ENCODE measurements at regions not wholly inside any gene's neighbourhood (a gene's known extent, or its start where the extent isn't known, plus 50 kb on each side); places are given as distances from the start of the nearest gene placed in this dataset.

DNA sequence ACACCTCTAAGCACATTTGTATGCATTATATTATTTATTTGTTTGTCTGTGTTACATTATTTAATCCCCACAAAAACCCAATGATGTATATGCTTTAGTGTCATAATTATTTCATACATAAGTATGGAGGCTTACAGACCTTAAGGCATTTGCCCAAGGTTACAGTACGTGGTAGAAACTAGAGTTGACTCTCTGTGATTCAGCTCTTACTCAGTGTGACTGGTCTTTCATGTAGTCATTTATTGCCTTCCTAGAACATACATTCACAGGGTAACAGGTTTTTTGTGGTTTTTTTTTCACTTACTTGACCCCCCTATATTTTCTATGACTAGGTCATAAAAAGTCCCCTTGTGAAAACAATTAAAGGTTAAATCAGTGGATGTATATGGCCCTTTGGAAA, 566.8 kb downstream of the TFAP2A start:
- TF ChIP-seq POLR2A (IDR thresholded peaks at IDR 0.05; ENCODE audit: low read depth, low read length) (no peak), USF2 (IDR thresholded peaks at IDR 0.05; ENCODE audit: low read depth, low read length) (no peak), NFE2L2 (IDR thresholded peaks at IDR 0.05; ENCODE audit: low read depth, low read length) (no peak), RAD21 (IDR thresholded peaks at IDR 0.05; ENCODE audit: low read length) (no peak), MXI1 (IDR thresholded peaks at IDR 0.05; ENCODE audit: borderline replicate concordance, low read depth, low read length) (no peak), BHLHE40 (IDR thresholded peaks at IDR 0.05; ENCODE audit: low read depth, low read length) (no peak), CEBPB (IDR thresholded peaks at IDR 0.05; ENCODE audit: low read depth, low read length) (no peak), RCOR1 (IDR thresholded peaks at IDR 0.05; ENCODE audit: insufficient replicate concordance, low read length) (no peak), FOS (IDR thresholded peaks at IDR 0.05; ENCODE audit: low read depth, low read length) (no peak), MAZ (IDR thresholded peaks at IDR 0.05; ENCODE audit: borderline replicate concordance, low read depth, low read length) (no peak), MAFK (IDR thresholded peaks at IDR 0.05; ENCODE audit: low read depth, low read length) (no peak)
- TF ChIP-seq, protein P1, sequence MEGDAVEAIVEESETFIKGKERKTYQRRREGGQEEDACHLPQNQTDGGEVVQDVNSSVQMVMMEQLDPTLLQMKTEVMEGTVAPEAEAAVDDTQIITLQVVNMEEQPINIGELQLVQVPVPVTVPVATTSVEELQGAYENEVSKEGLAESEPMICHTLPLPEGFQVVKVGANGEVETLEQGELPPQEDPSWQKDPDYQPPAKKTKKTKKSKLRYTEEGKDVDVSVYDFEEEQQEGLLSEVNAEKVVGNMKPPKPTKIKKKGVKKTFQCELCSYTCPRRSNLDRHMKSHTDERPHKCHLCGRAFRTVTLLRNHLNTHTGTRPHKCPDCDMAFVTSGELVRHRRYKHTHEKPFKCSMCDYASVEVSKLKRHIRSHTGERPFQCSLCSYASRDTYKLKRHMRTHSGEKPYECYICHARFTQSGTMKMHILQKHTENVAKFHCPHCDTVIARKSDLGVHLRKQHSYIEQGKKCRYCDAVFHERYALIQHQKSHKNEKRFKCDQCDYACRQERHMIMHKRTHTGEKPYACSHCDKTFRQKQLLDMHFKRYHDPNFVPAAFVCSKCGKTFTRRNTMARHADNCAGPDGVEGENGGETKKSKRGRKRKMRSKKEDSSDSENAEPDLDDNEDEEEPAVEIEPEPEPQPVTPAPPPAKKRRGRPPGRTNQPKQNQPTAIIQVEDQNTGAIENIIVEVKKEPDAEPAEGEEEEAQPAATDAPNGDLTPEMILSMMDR (conservative IDR thresholded peaks at IDR 0.05; ENCODE audit: low read depth, low read length): no peak
- Histone ChIP-seq H3K18ac (ENCODE audit: low read depth, low read length) (no peak overlapping the region), H4K8ac (ENCODE audit: low read depth in 2 of 2, low read length in 2 of 2) (no peak overlapping the region), H3K4ac (ENCODE audit: low read depth, low read length) (no peak overlapping the region), H3K4me2 (ENCODE audit: low read depth, low read length) (no peak overlapping the region), H3K23ac (ENCODE audit: low read depth, low read length) (no peak overlapping the region), H4K20me1 (ENCODE audit: insufficient read depth, low read length) (no peaks in the 10 kb centered on the region), H2BK20ac (ENCODE audit: low read depth, low read length) (no peak overlapping the region), H2BK15ac (ENCODE audit: low read depth, low read length) (no peak overlapping the region), H3K4me1 (ENCODE audit: control insufficient read depth, insufficient read depth, low read length) (no peaks in the 10 kb centered on the region), H3K27me3 (ENCODE audit: control insufficient read depth, insufficient read depth, low read length) (no peaks in the 10 kb centered on the region), H2BK5ac (ENCODE audit: low read depth, low read length, poor library complexity, severe bottlenecking) (no peak overlapping the region), H3K9me3 (ENCODE audit: control insufficient read depth, insufficient read depth, low read length) (peaks cover 18% of the 10 kb centered on the region), H2AK9ac (replicated peaks; ENCODE audit: low read depth, low read length, poor library complexity) (no peak overlapping the region), H2BK120ac (ENCODE audit: low read depth, low read length) (no peak overlapping the region), H4K5ac (ENCODE audit: low read depth, low read length) (no peak overlapping the region), H4K91ac (ENCODE audit: insufficient read depth, low read depth, low read length) (no peak overlapping the region), H3K9ac (ENCODE audit: low read depth, low read length) (no peak overlapping the region), H2AFZ (replicated peaks; ENCODE audit: low read length, poor library complexity) (no peak overlapping the region), H3K36me3 (ENCODE audit: control insufficient read depth, insufficient read depth, low read length) (no peaks in the 10 kb centered on the region), H3K14ac (replicated peaks; ENCODE audit: low read depth, low read length) (no peak overlapping the region), H2AK5ac (ENCODE audit: low read depth, low read length) (no peak overlapping the region), H3K79me1 (ENCODE audit: low read depth in 1 of 2, low read length in 2 of 2) (no peaks in the 10 kb centered on the region), H3K4me3 (ENCODE audit: insufficient read depth, low read depth, low read length) (no peak overlapping the region), H3K9me1 (ENCODE audit: insufficient read depth, low read length) (no peaks in the 10 kb centered on the region), H3K27ac (ENCODE audit: insufficient read depth, low read length) (no peak overlapping the region), H3K56ac (ENCODE audit: extremely low read depth, insufficient read depth, low read length) (no peak overlapping the region)
- DNase-seq (peak; percentile 39), ATAC-seq (ENCODE audit: low read depth) (no peak)
- BruUV-seq (replicated peaks): no TSS peak
- ChIA-PET POLR2A (ENCODE audit: unreplicated experiment) (no interaction called here), CTCF (no interaction called here)
- dilution Hi-C loops (cut with HindIII; ENCODE audit: low sequenced_read_pairs, unreplicated experiment): no loop called here
- intact Hi-C loops (cut with micrococcal nuclease): no loop called here
- WGBS, 2 experiments (ENCODE audit: extremely low coverage in 2 of 2, insufficient read length in 1 of 2): no CpG with 5 or more reads among the region's 1 CpG
- in situ Hi-C loops (cut with MboI; ENCODE audit: low sequenced_read_pairs): no loop called here
